GM19455 (cell line): ENCODE measurements at regions not wholly inside any gene's neighbourhood (a gene's known extent, or its start where the extent isn't known, plus 50 kb on each side); places are given as distances from the start of the nearest gene placed in this dataset.

ENCODE experiments used
- ATAC-seq: cut with Tn5 transposase; IDR thresholded peaks from one replicate; pipeline ENCODE4 v1.9.1; 2021; ENCODE audit not compliant: unreplicated experiment

GRCh38 chr2:133666621-133667020 lies 98.4 kb upstream of the NCKAP5 start:
- no peak for ATAC-seq

- no peak for ATAC-seq
Measured at GRCh38 chr2:133667085-133667484, 98.8 kb upstream of the NCKAP5 start.

DNA sequence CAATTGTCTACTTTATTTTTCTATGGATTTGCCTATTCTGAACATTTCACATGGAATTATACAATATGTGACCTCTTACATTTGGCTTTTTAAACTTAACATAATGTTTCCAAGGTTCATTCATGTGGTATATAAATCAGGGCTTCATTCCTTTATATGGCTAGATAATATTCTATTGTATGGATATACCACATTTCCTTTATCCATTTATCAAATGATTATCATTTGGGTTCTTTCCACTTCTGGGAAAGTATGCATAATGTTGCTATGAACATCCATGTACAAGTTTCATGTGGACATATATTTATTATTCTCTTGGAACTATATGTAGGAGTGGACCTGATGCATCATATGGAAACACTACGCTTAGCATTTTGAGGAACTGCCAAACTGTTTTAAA lies 99.7 kb upstream of the NCKAP5 start:
- no peak for ATAC-seq

GRCh38 chr2:133668547-133668946 lies 100.3 kb upstream of the NCKAP5 start:
- no peak for ATAC-seq

DNA sequence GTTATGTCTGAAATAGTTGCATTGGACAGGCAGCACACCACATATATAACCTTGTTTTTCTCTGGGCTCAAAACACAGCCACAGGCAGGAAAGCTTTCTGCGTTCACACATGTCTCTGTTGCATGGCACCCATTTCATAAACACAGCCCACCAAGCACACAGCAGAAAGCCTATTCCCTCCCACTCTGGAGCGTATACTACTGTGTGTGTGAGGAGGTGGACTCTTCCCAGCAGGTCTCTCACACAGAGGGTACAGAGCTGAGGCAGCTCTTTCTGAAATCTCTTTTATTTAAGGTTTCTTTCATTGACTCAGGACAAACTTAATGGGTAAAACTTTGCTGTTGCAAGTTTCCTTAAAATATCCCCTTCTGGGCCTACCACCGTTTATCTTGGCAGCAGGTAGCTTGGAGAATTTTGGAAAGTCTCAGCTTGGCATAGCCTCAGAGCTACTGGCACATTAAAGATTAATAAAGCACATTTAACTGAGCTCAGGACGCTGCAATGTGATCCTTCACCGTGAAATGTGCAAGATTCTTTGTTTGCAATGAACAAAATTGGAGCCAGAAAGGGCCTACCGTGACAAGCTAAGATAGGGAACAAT lies 105.1 kb upstream of the NCKAP5 start:
- no peak for ATAC-seq

DNA sequence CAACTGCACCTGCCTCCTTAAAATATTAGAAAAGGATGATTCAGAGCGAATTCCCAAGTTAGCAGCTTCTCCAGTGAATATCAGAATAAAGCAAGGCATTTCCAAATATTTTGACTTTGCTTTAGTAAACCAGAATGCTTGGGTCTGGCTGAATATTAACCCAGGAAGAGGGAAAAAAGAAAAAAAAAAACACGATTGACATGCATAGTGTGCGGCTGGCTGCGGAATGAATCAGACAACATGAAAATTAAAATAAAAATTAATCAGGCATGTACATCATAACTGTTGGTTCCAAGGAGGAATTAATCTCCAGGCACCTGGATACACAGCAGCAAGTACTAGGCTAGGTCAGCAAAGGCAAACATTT lies 105.8 kb upstream of the NCKAP5 start:
- ATAC-seq = no peak

GRCh38 chr2:133674433-133675331 lies 106.4 kb upstream of the NCKAP5 start:
- ATAC-seq = no peak

GRCh38 chr2:133676392-133677130 lies 108.3 kb upstream of the NCKAP5 start:
- no peak for ATAC-seq

- ATAC-seq = no peak
Measured at GRCh38 chr2:133680343-133681049, 112.2 kb upstream of the NCKAP5 start.

GRCh38 chr2:133682347-133682746 lies 114.1 kb upstream of the NCKAP5 start:
- ATAC-seq = no peak

- no peak for ATAC-seq
Measured at GRCh38 chr2:133682906-133683305, 114.6 kb upstream of the NCKAP5 start.

DNA sequence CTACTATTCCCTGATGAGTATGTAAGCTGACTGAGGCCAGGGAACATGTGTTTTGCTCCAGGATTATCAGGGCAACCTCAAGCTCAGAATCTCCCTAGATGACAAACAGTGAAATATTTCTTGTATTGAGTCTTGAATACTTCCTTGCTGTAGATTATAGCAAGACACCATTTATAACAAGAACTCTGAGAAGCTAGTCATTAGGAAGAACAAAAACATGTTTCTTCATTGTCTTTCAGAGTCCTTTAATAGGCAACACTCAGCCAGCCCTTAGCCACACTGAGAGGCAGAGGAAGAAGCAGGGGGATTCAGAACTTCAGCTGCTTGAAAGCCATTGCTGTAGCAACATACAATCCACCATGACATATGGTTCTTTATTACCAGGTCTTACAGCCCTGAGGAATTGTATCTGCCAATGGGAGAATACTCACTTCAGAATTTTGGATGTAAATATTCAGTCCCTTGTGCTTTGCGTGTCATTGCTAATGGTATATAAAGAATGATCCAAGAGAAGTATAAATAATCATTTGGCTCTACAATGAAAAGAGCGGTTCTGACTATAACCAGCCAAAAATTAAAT lies 117.5 kb upstream of the NCKAP5 start:
- no peak for ATAC-seq

DNA sequence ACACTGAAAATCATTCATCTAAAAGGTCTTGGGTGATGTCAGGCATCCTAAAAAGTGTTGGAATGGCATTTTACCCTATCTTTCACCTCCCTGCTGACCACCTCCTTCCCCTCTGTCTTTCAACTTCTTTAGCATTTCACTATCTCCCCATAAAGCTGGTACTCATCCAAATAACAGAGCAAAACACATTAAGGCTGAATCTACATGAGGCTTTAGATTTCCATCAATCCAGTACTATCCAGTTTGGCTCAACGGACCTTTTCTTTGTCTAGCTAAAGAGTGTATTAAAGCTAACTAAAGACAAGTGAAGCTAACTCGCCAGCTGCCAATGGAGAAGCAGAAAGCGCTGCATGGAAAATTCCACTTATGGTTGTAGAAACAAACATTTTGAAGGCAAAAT lies 122.5 kb upstream of the NCKAP5 start:
- ATAC-seq = no peak

GRCh38 chr2:133691336-133691735 lies 123.1 kb upstream of the NCKAP5 start:
- ATAC-seq = no peak

DNA sequence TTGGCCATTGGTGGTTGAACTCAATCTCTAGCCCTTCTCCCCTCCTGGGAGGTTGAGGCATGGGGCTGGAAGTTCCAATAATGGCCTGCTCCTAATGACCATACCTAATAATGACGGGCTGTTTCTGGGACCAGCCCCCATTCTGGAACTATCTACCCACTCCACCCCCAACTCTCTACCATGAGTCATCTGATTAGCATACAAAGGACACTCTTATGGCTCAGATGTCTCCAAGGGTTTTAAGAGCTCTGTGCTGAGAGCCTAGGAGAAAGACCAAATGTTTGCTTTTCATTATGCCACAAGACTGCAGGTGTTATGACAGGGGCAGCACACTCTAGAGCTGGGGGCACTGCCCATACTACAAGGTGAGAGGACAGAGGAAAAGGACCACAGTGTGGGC lies 137.0 kb upstream of the NCKAP5 start:
- ATAC-seq = no peak

DNA sequence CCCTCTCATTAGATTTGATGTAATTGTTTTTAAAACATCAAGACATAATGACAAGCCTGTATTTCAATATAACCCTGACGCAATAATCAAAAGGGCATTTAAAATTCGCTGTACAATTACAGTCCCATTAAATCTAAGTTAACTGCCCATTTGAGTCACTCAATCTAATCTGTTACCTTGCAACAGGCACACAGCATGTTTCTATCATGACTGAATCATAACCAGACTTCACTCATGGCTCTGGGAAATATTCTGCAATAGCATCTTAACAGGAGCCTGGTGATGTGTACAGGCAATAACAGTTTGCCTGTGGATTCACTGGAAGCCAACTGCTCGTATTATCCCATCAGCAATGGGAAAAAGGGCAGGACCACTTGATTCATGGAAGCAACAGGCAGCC lies 142.3 kb upstream of the NCKAP5 start:
- ATAC-seq = no peak

DNA sequence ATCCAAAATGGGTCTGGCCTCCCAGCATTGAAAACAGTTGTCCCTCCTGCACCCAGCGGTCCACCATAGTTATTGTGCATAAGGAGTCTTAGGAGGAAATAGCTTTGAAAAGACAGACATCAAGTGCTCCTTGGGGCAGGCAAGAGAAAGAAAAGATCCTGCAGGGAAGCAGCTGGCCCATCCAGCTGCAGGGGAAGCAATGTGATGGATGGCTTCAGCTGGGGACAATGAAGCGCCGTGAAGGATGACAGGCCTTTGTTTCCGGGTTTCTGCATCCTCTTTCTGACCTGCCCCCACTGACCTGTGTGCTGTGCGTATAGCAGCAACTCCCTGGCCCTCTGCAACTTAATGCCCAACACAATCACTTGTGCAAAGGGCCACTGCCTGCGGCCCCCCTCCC lies 142.9 kb upstream of the NCKAP5 start:
- no peak for ATAC-seq

DNA sequence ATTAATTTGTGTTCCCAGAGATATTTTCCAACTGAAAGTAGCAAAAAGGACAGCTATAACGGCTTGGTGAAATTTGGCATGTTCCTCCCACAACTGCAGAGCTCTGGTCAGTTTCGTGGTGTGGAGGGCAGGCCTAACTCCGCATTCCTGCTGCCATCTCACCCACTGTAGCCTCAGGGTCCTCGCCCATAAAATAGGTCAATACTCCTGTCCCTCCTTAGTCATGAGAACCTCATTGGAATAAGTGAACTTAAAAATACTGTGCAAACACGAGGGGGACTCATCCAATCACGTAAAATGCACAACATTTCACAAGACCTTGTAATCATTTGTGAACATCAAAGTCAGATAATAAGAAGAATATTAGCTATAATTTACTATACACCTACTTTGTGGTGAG lies 143.5 kb upstream of the NCKAP5 start:
- ATAC-seq = no peak

DNA sequence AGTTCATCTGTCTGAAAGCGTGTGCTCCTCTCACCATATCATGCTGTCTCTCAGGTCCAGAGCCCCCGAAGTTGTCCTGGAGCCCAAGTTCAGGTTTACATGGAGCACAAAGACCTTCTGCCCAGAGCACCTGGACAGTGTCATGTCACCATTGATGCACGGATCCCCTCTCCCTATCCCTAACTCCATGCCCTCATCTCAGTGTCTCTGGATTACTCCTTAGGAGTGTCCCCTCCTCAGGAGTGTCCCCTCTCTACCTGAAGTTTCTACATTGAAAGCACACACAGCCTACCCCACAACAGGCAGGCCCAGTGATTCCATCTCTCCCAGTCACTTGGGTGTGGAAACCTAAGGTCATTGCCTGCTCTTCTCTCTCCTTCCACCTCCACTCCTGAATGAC lies 144.1 kb upstream of the NCKAP5 start:
- ATAC-seq = no peak

DNA sequence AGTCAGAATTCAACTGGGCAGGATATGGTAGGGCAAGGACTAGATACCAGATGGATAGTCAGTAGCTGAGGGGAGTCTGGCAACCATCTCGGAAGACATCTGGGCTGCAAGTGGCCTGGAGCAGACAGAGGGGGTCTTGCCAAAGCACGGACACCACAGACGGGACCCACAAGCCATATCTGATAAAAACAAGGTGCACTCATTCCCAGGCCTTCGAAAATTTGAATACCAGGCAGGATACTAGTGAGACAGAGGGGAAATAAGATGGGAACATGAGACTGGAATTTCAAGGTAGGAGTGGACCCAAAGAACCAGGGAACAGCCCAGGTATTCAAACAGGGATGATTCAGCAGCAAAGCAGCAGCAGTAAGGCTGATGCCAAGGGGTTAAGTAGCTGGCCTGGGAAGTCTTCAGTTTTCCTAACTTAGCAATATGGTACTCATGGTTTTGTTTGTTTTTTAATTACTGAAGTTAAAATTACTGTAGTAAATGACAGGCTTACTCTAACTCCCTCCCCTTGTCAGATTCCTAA lies 144.9 kb upstream of the NCKAP5 start:
- ATAC-seq = no peak

DNA sequence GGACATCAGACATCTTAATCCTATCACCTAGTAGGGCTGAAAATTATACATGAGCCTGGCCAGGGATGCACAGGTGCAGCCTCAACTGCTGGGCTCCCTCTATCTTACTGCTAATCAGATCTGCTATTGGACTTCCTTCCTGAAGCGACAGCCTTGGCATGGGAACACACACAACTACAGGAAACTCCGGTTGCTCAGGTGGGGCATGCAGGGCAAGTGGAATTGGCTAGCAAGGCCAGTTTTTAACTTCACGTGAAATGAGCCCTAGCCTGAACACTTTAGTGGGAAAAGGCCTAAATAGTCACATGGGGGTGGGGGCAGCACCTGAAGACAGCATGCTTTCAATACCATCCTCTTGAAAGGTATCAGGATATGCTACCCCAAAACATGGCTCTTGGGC lies 147.9 kb upstream of the NCKAP5 start:
- ATAC-seq = no peak
